ENCODE measurements at regions not wholly inside any gene's neighbourhood (a gene's known extent, or its start where the extent isn't known, plus 50 kb on each side); places are given as distances from the start of the nearest gene placed in this dataset.

- H3K27me3 ChIP-seq (ENCODE audit: insufficient read depth, low read depth): no peaks in the 10 kb centered on the region
- no peaks in the 10 kb centered on the region for H3K4me1 ChIP-seq (replicated peaks; ENCODE audit: insufficient read depth)
- TF ChIP-seq, protein P1, sequence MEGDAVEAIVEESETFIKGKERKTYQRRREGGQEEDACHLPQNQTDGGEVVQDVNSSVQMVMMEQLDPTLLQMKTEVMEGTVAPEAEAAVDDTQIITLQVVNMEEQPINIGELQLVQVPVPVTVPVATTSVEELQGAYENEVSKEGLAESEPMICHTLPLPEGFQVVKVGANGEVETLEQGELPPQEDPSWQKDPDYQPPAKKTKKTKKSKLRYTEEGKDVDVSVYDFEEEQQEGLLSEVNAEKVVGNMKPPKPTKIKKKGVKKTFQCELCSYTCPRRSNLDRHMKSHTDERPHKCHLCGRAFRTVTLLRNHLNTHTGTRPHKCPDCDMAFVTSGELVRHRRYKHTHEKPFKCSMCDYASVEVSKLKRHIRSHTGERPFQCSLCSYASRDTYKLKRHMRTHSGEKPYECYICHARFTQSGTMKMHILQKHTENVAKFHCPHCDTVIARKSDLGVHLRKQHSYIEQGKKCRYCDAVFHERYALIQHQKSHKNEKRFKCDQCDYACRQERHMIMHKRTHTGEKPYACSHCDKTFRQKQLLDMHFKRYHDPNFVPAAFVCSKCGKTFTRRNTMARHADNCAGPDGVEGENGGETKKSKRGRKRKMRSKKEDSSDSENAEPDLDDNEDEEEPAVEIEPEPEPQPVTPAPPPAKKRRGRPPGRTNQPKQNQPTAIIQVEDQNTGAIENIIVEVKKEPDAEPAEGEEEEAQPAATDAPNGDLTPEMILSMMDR (conservative IDR thresholded peaks at IDR 0.05): no peak
- TF ChIP-seq EZH2 (IDR thresholded peaks at IDR 0.05; ENCODE audit: low read depth): no peak
- BruUV-seq (replicated peaks): no TSS peak
- H2AFZ ChIP-seq: no peak overlapping the region
- CTCF ChIA-PET: no interaction called here
- H3K27ac ChIP-seq: no peak overlapping the region
- H3K9me3 ChIP-seq (ENCODE audit: insufficient read depth, low read depth): no peaks in the 10 kb centered on the region
- POLR2A ChIA-PET (ENCODE audit: unreplicated experiment): no interaction called here
- no peak for DNase-seq
- intact Hi-C loops (cut with micrococcal nuclease; ENCODE audit: unreplicated experiment): no loop called here
- no peaks in the 10 kb centered on the region for H3F3A ChIP-seq (ENCODE audit: insufficient read depth, low read depth)
- H3K4me2 ChIP-seq: no peak overlapping the region
- H4K20me1 ChIP-seq (ENCODE audit: insufficient read depth): no peaks in the 10 kb centered on the region
- no peak overlapping the region for H3K4me3 ChIP-seq
- no peaks in the 10 kb centered on the region for H3K36me3 ChIP-seq (ENCODE audit: low read depth)
- no peaks in the 10 kb centered on the region for H3K9me2 ChIP-seq (ENCODE audit: insufficient read depth)
- H3K79me2 ChIP-seq (ENCODE audit: low read depth): no peaks in the 10 kb centered on the region
Observed at GRCh38 chr4:156686120-156686519, 285.5 kb downstream of the PDGFC start.

GRCh38 chr4:156685308-156685707, 286.3 kb downstream of the PDGFC start:
- H3F3A ChIP-seq (ENCODE audit: insufficient read depth, low read depth): no peaks in the 10 kb centered on the region
- intact Hi-C loops (cut with micrococcal nuclease; ENCODE audit: unreplicated experiment): no loop called here
- no peaks in the 10 kb centered on the region for H3K9me3 ChIP-seq (ENCODE audit: insufficient read depth, low read depth)
- no peak overlapping the region for H3K27ac ChIP-seq
- no peak for DNase-seq
- ChIA-PET POLR2A (ENCODE audit: unreplicated experiment) (no interaction called here), CTCF (no interaction called here)
- H3K36me3 ChIP-seq (ENCODE audit: low read depth): no peaks in the 10 kb centered on the region
- no peaks in the 10 kb centered on the region for H3K27me3 ChIP-seq (ENCODE audit: insufficient read depth, low read depth)
- H3K9me2 ChIP-seq (ENCODE audit: insufficient read depth): no peaks in the 10 kb centered on the region
- BruUV-seq (replicated peaks): no TSS peak
- no peaks in the 10 kb centered on the region for H4K20me1 ChIP-seq (ENCODE audit: insufficient read depth)
- no peaks in the 10 kb centered on the region for H3K4me1 ChIP-seq (replicated peaks; ENCODE audit: insufficient read depth)
- no peak for TF ChIP-seq EZH2 (IDR thresholded peaks at IDR 0.05; ENCODE audit: low read depth)
- TF ChIP-seq, protein P1 (conservative IDR thresholded peaks at IDR 0.05): no peak
- no peak overlapping the region for H2AFZ ChIP-seq
- H3K79me2 ChIP-seq (ENCODE audit: low read depth): no peaks in the 10 kb centered on the region
- no peak overlapping the region for H3K4me3 ChIP-seq
- no peak overlapping the region for H3K4me2 ChIP-seq

DNA sequence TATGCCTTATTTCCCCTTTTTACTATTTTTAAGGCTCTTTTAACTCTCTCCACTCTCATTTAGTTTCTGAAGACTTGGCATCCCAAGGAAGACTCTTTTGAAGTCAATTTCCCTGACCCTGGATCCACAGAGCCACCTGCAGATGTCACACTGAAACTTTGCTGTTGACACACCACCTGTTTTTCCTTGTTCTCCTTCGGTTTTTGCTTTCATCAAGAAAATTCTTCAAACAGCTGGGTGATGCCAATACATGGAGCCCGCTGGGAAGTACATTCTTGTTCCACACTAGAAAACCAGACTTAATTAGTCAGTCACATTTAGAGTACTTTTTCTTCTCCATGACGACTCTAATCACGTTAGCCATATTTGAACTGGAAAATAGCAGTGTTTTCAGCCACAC, 293.9 kb downstream of the PDGFC start:
- DNase-seq: no peak
- Histone ChIP-seq H3F3A (ENCODE audit: insufficient read depth, low read depth) (no peaks in the 10 kb centered on the region), H2AFZ (no peak overlapping the region), H3K9me2 (ENCODE audit: insufficient read depth) (no peaks in the 10 kb centered on the region), H3K27me3 (ENCODE audit: insufficient read depth, low read depth) (no peaks in the 10 kb centered on the region), H3K4me1 (replicated peaks; ENCODE audit: insufficient read depth) (no peaks in the 10 kb centered on the region), H3K79me2 (ENCODE audit: low read depth) (no peaks in the 10 kb centered on the region), H3K4me3 (no peak overlapping the region), H3K9me3 (ENCODE audit: insufficient read depth, low read depth) (no peaks in the 10 kb centered on the region), H4K20me1 (ENCODE audit: insufficient read depth) (no peaks in the 10 kb centered on the region), H3K27ac (no peak overlapping the region), H3K4me2 (no peak overlapping the region), H3K36me3 (ENCODE audit: low read depth) (no peaks in the 10 kb centered on the region)
- ChIA-PET CTCF (no interaction called here), POLR2A (ENCODE audit: unreplicated experiment) (interaction anchor here (0.6 kb wide), 1 partner anchor 22 kb away, joined by 7 read pairs; no protein-coding TSS in a partner anchor)
- TF ChIP-seq, protein P1 (conservative IDR thresholded peaks at IDR 0.05): no peak
- TF ChIP-seq EZH2 (IDR thresholded peaks at IDR 0.05; ENCODE audit: low read depth): no peak
- intact Hi-C loops (cut with micrococcal nuclease; ENCODE audit: unreplicated experiment): loop anchor here (5.0 kb wide), 1 partner anchor 200 kb away; no protein-coding TSS in a partner anchor
- no TSS peak for BruUV-seq (replicated peaks)
